ENCODE measurements at regions not wholly inside any gene's neighbourhood (a gene's known extent, or its start where the extent isn't known, plus 50 kb on each side); places are given as distances from the start of the nearest gene placed in this dataset.
"Not testable (repeated sequence)": the region's sequence is repeated elsewhere in the genome, so short reads cannot be mapped to it uniquely, and the experiment has no call there.

GRCh38 chr9:6099346-6099745 is 83.9 kb upstream of the RANBP6 start:
- TF ChIP-seq POLR2A (IDR thresholded peaks at IDR 0.05; ENCODE audit: low read depth, low read length); TAF1 (IDR thresholded peaks at IDR 0.05; ENCODE audit: borderline replicate concordance, low read depth, low read length): not testable (repeated sequence)

Data from GM12892 (cell line).